ENCODE measurements at regions not wholly inside any gene's neighbourhood (a gene's known extent, or its start where the extent isn't known, plus 50 kb on each side); places are given as distances from the start of the nearest gene placed in this dataset.

DNA sequence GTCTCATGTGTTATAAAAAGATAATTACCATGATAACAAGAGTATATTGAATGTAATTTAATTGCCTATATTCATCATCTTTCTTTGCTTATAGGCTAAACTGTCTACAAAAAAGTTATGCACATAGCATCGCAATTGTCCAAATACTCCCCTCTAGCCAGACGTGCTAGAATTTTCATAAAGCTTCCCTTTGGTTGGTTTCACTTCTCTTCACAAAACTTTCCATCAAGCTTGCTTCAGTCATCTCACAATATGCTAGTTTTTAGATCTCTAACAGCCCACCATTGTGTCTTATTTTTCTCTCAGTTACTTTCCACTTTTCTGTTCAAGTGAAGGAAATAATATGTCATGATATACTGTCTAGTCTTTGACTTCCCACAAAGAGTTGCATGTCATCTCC is 448.3 kb upstream of the SPANXN1 start (continued):
- TF ChIP-seq, protein P1, sequence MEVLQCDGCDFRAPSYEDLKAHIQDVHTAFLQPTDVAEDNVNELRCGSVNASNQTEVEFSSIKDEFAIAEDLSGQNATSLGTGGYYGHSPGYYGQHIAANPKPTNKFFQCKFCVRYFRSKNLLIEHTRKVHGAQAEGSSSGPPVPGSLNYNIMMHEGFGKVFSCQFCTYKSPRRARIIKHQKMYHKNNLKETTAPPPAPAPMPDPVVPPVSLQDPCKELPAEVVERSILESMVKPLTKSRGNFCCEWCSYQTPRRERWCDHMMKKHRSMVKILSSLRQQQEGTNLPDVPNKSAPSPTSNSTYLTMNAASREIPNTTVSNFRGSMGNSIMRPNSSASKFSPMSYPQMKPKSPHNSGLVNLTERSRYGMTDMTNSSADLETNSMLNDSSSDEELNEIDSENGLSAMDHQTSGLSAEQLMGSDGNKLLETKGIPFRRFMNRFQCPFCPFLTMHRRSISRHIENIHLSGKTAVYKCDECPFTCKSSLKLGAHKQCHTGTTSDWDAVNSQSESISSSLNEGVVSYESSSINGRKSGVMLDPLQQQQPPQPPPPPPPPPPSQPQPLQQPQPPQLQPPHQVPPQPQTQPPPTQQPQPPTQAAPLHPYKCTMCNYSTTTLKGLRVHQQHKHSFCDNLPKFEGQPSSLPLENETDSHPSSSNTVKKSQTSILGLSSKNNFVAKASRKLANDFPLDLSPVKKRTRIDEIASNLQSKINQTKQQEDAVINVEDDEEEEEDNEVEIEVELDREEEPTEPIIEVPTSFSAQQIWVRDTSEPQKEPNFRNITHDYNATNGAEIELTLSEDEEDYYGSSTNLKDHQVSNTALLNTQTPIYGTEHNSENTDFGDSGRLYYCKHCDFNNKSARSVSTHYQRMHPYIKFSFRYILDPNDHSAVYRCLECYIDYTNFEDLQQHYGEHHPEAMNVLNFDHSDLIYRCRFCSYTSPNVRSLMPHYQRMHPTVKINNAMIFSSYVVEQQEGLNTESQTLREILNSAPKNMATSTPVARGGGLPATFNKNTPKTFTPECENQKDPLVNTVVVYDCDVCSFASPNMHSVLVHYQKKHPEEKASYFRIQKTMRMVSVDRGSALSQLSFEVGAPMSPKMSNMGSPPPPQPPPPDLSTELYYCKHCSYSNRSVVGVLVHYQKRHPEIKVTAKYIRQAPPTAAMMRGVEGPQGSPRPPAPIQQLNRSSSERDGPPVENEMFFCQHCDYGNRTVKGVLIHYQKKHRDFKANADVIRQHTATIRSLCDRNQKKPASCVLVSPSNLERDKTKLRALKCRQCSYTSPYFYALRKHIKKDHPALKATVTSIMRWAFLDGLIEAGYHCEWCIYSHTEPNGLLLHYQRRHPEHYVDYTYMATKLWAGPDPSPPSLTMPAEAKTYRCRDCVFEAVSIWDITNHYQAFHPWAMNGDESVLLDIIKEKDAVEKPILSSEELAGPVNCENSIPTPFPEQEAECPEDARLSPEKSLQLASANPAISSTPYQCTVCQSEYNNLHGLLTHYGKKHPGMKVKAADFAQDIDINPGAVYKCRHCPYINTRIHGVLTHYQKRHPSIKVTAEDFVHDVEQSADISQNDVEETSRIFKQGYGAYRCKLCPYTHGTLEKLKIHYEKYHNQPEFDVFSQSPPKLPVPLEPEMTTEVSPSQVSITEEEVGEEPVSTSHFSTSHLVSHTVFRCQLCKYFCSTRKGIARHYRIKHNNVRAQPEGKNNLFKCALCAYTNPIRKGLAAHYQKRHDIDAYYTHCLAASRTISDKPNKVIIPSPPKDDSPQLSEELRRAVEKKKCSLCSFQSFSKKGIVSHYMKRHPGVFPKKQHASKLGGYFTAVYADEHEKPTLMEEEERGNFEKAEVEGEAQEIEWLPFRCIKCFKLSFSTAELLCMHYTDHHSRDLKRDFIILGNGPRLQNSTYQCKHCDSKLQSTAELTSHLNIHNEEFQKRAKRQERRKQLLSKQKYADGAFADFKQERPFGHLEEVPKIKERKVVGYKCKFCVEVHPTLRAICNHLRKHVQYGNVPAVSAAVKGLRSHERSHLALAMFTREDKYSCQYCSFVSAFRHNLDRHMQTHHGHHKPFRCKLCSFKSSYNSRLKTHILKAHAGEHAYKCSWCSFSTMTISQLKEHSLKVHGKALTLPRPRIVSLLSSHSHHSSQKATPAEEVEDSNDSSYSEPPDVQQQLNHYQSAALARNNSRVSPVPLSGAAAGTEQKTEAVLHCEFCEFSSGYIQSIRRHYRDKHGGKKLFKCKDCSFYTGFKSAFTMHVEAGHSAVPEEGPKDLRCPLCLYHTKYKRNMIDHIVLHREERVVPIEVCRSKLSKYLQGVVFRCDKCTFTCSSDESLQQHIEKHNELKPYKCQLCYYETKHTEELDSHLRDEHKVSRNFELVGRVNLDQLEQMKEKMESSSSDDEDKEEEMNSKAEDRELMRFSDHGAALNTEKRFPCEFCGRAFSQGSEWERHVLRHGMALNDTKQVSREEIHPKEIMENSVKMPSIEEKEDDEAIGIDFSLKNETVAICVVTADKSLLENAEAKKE (CRISPR knock-in tag; IDR thresholded peaks at IDR 0.05): no peak
- TF ChIP-seq, protein P2, sequence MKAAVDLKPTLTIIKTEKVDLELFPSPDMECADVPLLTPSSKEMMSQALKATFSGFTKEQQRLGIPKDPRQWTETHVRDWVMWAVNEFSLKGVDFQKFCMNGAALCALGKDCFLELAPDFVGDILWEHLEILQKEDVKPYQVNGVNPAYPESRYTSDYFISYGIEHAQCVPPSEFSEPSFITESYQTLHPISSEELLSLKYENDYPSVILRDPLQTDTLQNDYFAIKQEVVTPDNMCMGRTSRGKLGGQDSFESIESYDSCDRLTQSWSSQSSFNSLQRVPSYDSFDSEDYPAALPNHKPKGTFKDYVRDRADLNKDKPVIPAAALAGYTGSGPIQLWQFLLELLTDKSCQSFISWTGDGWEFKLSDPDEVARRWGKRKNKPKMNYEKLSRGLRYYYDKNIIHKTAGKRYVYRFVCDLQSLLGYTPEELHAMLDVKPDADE (IDR thresholded peaks at IDR 0.05): no peak
- TF ChIP-seq STAT1 (IDR thresholded peaks at IDR 0.05; ENCODE audit: unreplicated experiment): no peak
- TF ChIP-seq NANOG (IDR thresholded peaks at IDR 0.05; ENCODE audit: borderline replicate concordance): no peak
- no peak for TF ChIP-seq JUNB (IDR thresholded peaks at IDR 0.05; ENCODE audit: unreplicated experiment)
- TF ChIP-seq ZNF331 (CRISPR knock-in tag; IDR thresholded peaks at IDR 0.05; ENCODE audit: low read depth): no peak

DNA sequence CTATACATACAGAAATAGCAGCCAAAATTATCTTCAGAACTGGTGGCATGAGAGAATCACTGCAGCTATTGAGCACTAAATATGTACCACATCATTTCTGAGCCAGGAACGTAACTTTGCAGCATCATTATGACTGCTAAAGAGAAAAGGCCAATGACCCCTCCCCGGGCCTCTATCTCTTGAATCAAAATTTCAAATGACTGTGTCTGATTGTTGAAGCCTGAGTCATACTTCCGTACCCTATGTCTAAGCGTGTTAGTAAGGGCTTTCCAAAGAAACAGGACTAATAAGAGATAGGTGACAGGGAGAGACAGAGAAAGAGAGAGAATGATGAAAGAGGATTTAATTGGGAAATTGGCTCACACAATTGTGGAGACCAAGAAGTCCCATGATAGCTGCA is 445.5 kb upstream of the SPANXN1 start:
- H3K4me3 ChIP-seq: no peak overlapping the region
- H3K27ac ChIP-seq (ENCODE audit: low read depth): no peak overlapping the region
- no peak overlapping the region for H3K4me2 ChIP-seq
- Mint-ChIP-seq H3K27ac (no peak overlapping the region), H3K9me3 (peaks cover 54% of the 10 kb centered on the region), H3K27me3 (ENCODE audit: insufficient read depth, low read depth, poor library complexity) (no peaks in the 10 kb centered on the region), H3K4me3 (no peak overlapping the region), H3K4me1 (no peaks in the 10 kb centered on the region), H3K36me3 (ENCODE audit: low read depth) (peaks cover 2% of the 10 kb centered on the region; the same call in 1 of the 3 replicates)
- no peaks in the 10 kb centered on the region for H3K27me3 ChIP-seq (ENCODE audit: insufficient read depth)
- H4K20me1 ChIP-seq (replicated peaks; ENCODE audit: insufficient read depth): no peaks in the 10 kb centered on the region
- no peaks in the 10 kb centered on the region for H3F3A ChIP-seq (replicated peaks; ENCODE audit: low read depth)
- no peak for TF ChIP-seq JUNB (IDR thresholded peaks at IDR 0.05; ENCODE audit: unreplicated experiment)
- H2AFZ ChIP-seq: no peak overlapping the region
- ATAC-seq (no peak), DNase-seq (ENCODE audit: low spot score) (no peak)
- H3K9me2 ChIP-seq (ENCODE audit: insufficient read depth): no peaks in the 10 kb centered on the region
- H3K4me1 ChIP-seq (ENCODE audit: insufficient read depth): no peaks in the 10 kb centered on the region
- H3K36me3 ChIP-seq (ENCODE audit: insufficient read depth): no peaks in the 10 kb centered on the region
- no peaks in the 10 kb centered on the region for H3K79me2 ChIP-seq (replicated peaks; ENCODE audit: insufficient read depth)
